HepG2 (cell line): ENCODE measurements at regions not wholly inside any gene's neighbourhood (a gene's known extent, or its start where the extent isn't known, plus 50 kb on each side); places are given as distances from the start of the nearest gene placed in this dataset.

Source experiments
- CTCF ChIP-seq: sonication (generic); formaldehyde crosslinking; IDR thresholded peaks from 2 replicates; pipeline ENCODE4 v1.5.0; 2020; ENCODE audit warnings: mild to moderate bottlenecking, missing genetic modification reagents, moderate library complexity
- FOXM1 ChIP-seq: sonication (generic); formaldehyde crosslinking; IDR thresholded peaks from 2 replicates; pipeline ENCODE4 v1.5.0; 2020; ENCODE audit warnings: missing genetic modification reagents
- IRF9 ChIP-seq: sonication (generic); formaldehyde crosslinking; IDR thresholded peaks from 2 replicates; pipeline ENCODE4 v1.8.0; 2022; ENCODE audit warnings: missing genetic modification reagents, mild to moderate bottlenecking, borderline replicate concordance
- MAX ChIP-seq: IDR thresholded peaks from 2 replicates; pipeline ENCODE4 v1.6.1; 2012; ENCODE audit warnings: inconsistent platforms
- PBX3 ChIP-seq: sonication (generic); formaldehyde crosslinking; IDR thresholded peaks from 2 replicates; pipeline ENCODE4 v1.8.1; 2023; ENCODE audit warnings: missing genetic modification reagents, inconsistent platforms, borderline replicate concordance
- POLR2A ChIP-seq, 2 experiments: IDR thresholded peaks; 2 replicates each; pipeline ENCODE4 v1.6.1; 2011; ENCODE audit warnings: low read depth in 2 of 2, low read length in 2 of 2, mild to moderate bottlenecking in 1 of 2, moderate library complexity in 1 of 2; ENCODE audit not compliant: insufficient read depth in 1 of 2
- RAD21 ChIP-seq: fragments of 450-650 bp; formaldehyde crosslinking; IDR thresholded peaks from 2 replicates; pipeline ENCODE4 v1.5.0; 2020; ENCODE audit warnings: mild to moderate bottlenecking
- REST ChIP-seq, 2 experiments: IDR thresholded peaks; 2 replicates each; pipeline ENCODE4 v1.6.1; 2011 to 2012; ENCODE audit warnings: low read length in 2 of 2, borderline replicate concordance in 1 of 2, low read depth in 1 of 2, mild to moderate bottlenecking in 1 of 2, moderate library complexity in 1 of 2
- SMC3 ChIP-seq: IDR thresholded peaks from 2 replicates; pipeline ENCODE4 v1.6.1; 2011; ENCODE audit warnings: low read length, improper control_type of control experiment
- ZBTB40 ChIP-seq, 2 experiments: fragments of 450-650 bp in 1 of 2; sonication (generic) in 1 of 2; formaldehyde crosslinking in 1 of 2; IDR thresholded peaks; 2 replicates each; pipeline versions ENCODE4 v1.6.1 to v1.8.0; 2016 to 2022; ENCODE audit warnings: antibody characterized with exemption in 1 of 2, mild to moderate bottlenecking in 1 of 2, missing genetic modification reagents in 1 of 2
- ZNF138 ChIP-seq: sonication (generic); formaldehyde crosslinking; IDR thresholded peaks from 2 replicates; pipeline ENCODE4 v1.5.0; 2020; ENCODE audit warnings: mild to moderate bottlenecking, low read depth, missing genetic modification reagents
- ZNF354B ChIP-seq: sonication (generic); formaldehyde crosslinking; IDR thresholded peaks from 2 replicates; pipeline ENCODE4 v1.8.0; 2022; ENCODE audit warnings: mild to moderate bottlenecking, missing genetic modification reagents
- ZNF543 ChIP-seq: sonication (generic); formaldehyde crosslinking; IDR thresholded peaks from 2 replicates; pipeline ENCODE4 v1.4.0; 2020; ENCODE audit warnings: mild to moderate bottlenecking, missing genetic modification reagents
- ZNF766 ChIP-seq: sonication (generic); formaldehyde crosslinking; IDR thresholded peaks from 2 replicates; pipeline ENCODE4 v1.5.0; 2020; ENCODE audit warnings: missing genetic modification reagents, borderline replicate concordance

- no peak for TF ChIP-seq RAD21 (CRISPR knock-in tag)
- TF ChIP-seq ZBTB40 (IDR thresholded peaks at IDR 0.05), result no peak
- no peak for TF ChIP-seq ZBTB40 (CRISPR knock-in tag; IDR thresholded peaks at IDR 0.05)
- TF ChIP-seq MAX, result no peak
- TF ChIP-seq ZNF138 (CRISPR knock-in tag), result no peak
- TF ChIP-seq SMC3, result no peak
- no peak for TF ChIP-seq CTCF (CRISPR knock-in tag)
- TF ChIP-seq REST (IDR thresholded peaks at IDR 0.05; ENCODE audit: borderline replicate concordance in 1 of 2, low read depth in 1 of 2, low read length in 2 of 2), result no peak
- no peak for TF ChIP-seq ZNF354B (CRISPR knock-in tag)
- no peak for TF ChIP-seq ZNF543 (CRISPR knock-in tag)
- no peak for TF ChIP-seq FOXM1
- no peak for TF ChIP-seq IRF9 (CRISPR knock-in tag)
- TF ChIP-seq ZNF766 (CRISPR knock-in tag), result no peak
- TF ChIP-seq POLR2A (IDR thresholded peaks at IDR 0.05; ENCODE audit: insufficient read depth in 1 of 2, low read depth in 2 of 2, low read length in 2 of 2), result no peak
- TF ChIP-seq PBX3, result no peak
Measured at GRCh38 chr13:107208889-107209288, 641.0 kb upstream of the ARGLU1 start.
